HG03457 (cell line): ENCODE measurements at regions not wholly inside any gene's neighbourhood (a gene's known extent, or its start where the extent isn't known, plus 50 kb on each side); places are given as distances from the start of the nearest gene placed in this dataset.
"Not testable (repeated sequence)": the region's sequence is repeated elsewhere in the genome, so short reads cannot be mapped to it uniquely, and the experiment has no call there.

Source experiments
- ATAC-seq: cut with Tn5 transposase; IDR thresholded peaks from one replicate; pipeline ENCODE4 v1.9.1; 2021; ENCODE audit warnings: moderate number of reproducible peaks; ENCODE audit not compliant: unreplicated experiment

DNA sequence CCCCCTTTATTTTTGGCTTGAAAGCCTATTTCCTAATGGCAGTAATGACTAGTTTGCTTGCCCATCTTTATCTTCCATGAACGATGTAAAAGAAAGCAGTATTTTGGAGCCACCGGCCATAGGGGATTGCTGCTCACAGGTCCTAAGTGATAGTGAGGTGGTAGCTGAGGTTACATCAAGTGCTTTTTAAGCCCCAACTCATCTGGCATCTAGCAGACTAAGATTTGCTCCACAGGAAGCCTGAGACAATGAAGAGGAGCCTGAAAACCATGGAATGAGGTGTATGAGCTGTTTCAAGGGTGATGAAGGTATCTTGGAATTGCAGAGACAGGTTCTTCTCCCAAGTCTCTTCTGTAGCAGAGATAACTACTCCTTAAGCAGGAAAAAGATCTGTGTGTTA is 496.3 kb downstream of the XPNPEP1 start:
- no peak for ATAC-seq

DNA sequence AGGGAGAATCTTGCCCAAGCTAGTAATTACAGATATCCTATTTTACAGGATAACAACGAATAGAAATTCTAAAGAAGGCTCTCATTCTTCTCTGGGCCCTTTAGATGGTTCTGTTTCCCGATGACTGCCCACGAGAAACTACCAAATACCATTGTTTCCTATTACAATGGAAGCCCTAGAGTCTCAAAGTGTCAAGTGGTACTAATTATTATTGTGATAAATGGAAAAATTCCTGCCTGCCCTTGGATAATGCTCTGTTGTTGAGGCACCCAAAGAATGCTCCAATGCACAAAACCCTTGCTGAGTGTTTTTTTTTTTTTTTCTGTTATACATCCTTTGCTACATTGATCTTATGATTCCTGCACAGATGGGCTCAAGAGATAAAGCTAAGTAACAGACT is 504.5 kb downstream of the XPNPEP1 start:
- ATAC-seq = no peak

DNA sequence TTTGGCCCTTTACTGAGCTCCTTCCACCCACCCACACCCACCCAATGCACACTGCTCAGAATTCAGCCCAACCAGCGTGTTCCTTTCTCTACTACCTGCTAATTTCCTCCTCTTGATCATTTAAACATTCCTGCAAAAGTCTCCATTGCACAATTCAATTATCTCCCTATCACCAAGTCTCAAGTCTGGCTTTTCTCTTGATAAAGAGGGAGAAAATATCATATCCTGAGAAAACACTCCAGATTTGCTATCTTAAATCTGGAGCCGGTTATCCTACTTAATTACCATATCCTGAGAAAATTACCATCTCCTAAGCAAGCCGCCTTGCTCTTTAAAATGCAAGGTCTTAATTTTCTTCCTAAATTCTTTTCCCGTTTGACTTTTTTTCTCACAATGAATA is 505.5 kb downstream of the XPNPEP1 start:
- no peak for ATAC-seq

DNA sequence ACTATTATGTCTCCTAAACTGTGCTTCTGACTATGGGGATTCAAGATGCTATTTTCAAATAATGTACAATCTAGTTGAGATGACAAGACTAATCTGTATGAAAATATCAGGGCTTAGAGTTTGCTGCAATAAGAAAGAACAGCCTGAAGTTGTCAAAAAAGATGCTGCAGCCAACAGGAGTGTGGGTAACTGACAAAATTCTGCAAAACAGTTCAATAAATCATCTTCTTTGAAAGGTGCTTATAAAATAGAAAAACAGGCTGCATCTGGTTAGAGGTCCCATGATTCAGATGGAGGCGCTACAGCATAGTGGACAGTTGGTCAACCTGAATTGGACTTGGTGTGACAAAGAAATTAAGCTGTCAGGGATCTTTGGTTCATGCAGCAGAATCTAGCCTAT is 511.0 kb downstream of the XPNPEP1 start:
- no peak for ATAC-seq

DNA sequence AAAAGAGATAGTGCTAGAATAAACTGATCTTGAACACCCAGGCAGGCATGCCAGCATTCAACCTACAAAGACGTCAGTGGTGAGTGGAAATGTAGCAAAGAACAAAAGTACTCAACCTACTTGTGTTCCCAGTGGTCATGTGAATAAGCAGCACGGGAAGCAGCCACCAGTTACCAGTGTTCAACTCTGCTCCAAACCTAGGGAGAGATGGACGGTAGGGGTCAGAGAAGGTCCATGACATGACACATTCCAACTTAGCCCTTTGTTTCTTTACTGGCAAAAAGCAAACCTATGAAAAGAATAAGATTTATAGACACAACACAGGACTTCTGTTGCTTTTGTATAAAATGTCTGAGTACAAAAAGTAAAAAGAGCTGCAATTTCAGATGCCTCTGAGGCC is 511.4 kb downstream of the XPNPEP1 start:
- ATAC-seq = no peak

GRCh38 chr10:109405338-109405737 is 518.0 kb downstream of the XPNPEP1 start:
- no peak for ATAC-seq

GRCh38 chr10:109403551-109403950 is 519.8 kb downstream of the XPNPEP1 start:
- ATAC-seq = no peak

- ATAC-seq = no peak
Measured at GRCh38 chr10:109393425-109393824, 529.9 kb downstream of the XPNPEP1 start.

DNA sequence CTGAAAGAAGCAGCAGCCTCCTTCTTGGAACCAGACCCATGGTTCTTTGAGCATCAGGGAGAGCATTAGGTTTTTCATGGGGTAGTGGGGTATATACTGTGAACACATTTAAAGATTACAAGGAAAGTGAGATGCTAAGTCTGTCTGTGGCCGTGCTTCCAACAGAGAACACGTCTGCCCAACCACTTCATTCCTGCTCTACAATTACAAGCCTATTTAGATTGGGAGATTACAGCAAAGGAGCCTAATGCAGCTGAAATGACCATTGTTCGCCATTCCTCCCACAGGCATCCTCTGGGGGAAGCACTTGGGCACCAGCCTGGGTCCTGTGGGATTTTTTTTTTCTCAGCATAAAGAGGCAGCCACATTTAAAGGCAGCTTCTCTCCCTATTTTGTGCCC is 536.4 kb downstream of the XPNPEP1 start:
- ATAC-seq = no peak

DNA sequence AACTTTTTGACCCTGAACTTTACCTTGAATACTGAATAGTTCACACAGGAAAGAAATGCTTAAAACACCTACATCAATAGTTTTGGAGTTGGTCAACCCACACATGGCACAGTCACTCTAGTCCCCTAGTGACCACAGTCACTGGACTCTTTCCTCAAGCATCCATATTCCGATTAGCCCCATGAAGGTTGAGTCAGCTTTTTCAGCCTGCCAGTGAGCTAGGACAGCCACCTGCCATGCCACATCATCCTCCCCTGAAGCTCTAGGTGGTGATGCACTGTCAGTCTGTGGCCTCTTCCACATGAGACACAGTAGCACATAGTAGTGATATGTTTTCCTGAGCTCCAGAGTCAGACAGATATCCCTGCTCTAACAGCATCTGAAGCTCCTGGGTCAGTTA is 537.2 kb downstream of the XPNPEP1 start:
- ATAC-seq = no peak

GRCh38 chr10:109379186-109379585 is 544.1 kb downstream of the XPNPEP1 start:
- ATAC-seq = no peak

GRCh38 chr10:109374215-109374614 is 549.1 kb downstream of the XPNPEP1 start:
- ATAC-seq = no peak

- no peak for ATAC-seq
Measured at GRCh38 chr10:109359316-109359715, 564.0 kb downstream of the XPNPEP1 start.

GRCh38 chr10:109358325-109358724 is 565.0 kb downstream of the XPNPEP1 start:
- ATAC-seq = no peak

- no peak for ATAC-seq
Measured at GRCh38 chr10:109348324-109348723, 575.0 kb downstream of the XPNPEP1 start.

DNA sequence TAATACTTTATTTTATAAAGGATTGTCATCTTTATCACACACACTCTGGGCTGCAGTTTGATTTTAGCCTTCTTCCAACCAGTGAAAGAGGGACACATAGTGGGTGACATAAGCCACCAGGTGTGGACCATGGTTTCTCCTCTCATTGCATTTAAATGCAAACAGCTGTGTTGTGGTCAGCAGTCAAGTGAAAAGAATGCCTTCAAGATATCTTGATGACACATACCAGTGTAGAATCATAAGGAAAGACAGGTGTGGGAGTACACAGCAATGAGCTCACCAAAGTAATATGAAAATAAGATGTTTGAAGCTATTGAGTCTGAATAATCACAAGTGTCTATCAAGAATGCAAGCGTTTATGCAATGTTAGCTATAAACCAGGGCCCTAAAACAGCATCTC is 580.0 kb downstream of the XPNPEP1 start:
- no peak for ATAC-seq

DNA sequence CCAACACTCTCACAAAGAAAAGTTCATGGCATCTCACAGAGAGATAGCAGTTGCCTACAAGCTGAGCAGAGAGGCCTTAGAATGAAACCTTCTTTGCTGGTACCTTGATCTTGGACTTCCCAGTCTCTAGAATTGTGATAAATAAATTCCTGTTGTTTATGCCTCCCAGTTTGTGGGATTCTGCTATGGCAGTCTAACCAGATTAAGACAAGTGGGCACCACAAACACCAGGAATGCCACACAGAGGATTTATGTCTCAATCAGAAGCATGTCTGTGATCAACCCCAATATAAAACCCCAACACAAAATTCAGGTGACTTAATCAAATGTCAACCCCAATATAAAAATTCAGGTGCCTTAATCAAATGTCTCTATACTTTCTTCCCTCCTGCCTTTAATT is 581.3 kb downstream of the XPNPEP1 start:
- no peak for ATAC-seq

DNA sequence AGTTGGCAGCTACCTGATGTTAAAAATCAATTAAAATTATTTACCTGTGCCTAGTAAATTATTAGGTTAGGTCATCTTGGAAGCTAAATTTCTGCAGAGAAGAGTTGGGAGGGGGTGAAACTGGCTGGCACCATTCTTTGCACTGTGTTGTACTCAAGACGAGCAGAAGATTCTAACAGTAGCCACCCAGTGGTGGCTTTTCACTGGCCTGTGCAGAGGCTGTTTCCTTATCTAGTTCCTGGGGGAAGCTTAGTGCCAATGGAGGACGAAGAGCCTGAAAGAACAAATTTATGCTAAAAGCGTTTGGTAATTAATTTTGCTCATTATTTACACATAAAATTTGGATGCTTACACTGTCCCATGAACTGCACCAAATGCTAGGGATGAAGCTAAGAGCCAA is 595.3 kb downstream of the XPNPEP1 start:
- no peak for ATAC-seq

DNA sequence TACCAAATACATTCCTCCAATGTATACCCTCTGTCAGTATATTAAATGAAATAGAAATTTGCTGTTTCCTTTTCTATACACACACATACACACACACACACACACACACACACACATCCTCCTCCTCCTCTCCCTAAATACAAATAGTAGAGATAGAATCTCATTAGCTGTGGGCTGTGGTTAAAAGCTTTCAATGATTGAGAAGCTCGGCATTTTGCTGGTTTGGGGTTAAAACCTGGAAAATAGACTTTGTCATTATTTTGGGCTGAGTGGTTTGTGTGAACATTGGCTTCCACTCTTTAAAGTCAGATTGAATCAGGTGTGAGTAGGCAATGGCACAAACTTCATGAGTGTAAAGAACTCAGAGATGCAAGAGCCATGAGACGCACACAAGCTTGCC is 596.0 kb downstream of the XPNPEP1 start:
- ATAC-seq = no peak

DNA sequence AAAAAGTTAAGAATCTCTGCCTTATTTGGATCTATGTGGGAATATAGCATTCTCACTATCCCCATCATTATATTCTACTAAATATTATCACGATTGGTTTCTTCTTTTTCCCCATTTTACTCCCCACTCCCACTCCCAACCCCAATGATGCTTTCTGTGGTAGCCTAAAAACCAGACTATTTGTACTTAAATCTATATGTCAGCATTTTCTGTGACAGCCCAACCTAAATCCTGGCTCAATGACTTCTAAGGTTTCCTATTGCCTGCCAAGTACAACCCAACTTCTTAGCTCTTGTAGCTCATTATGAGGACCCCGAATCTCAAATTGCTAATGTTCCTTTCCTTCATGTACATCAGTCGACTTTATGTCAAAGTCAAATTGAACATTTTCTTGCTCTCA is 598.6 kb downstream of the XPNPEP1 start:
- no peak for ATAC-seq

DNA sequence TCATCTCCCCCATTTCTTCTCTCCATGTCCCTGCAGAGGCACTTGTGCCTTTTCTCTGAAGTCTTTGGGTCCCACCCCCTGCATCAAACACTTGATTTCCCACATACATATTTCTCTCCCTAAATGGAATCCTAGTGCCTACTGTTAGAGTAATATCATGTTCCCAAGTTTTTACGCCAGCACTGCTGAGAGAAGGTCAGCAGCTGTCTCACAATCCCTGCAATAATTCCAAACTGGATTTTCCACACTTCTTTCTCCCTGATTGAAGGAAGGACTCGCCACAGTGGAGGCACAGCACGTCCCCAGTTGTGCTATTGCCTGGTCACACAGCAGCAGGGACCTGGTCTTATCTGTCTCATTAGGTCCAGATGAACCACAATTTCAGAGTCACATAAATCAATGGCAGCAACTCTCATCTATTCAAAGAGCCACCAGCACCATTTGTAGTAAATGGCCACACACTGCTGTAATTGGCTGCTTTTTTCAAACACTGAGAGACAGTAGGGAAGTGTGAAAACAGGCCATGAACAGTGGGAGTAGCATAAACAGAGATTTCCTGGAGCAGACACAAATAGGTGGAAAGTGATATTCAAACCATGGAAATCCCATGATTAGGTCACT is 605.5 kb downstream of the XPNPEP1 start:
- ATAC-seq = no peak

DNA sequence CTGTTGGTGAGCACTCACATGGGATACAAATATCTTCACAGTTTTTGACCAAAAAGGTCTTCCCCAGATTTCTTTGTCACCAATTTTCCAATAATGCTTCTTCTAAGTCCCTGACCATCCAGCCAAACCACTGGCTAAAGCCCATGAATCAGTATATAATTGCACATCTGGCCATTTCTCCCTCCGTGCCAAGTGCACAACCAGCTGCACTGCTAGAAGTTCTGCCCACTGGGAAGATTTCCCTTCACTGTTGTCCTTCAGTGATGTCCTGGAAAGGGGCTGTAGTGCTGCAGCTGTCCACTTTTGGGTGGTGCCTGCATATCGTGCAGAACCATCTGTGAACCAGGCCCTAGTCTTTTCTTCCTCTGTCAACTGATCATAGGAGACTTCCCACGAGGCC is 609.3 kb downstream of the XPNPEP1 start:
- ATAC-seq = not testable (repeated sequence)

GRCh38 chr10:109312555-109312954 is 610.8 kb downstream of the XPNPEP1 start:
- not testable (repeated sequence) for ATAC-seq
